ENCODE measurements at regions not wholly inside any gene's neighbourhood (a gene's known extent, or its start where the extent isn't known, plus 50 kb on each side); places are given as distances from the start of the nearest gene placed in this dataset.

GRCh38 chr12:98397323-98398105, 117.9 kb upstream of the TMPO start:
- intact Hi-C loops (cut with DNase I) = no loop called here
- DNase-seq (ENCODE audit: low spot score) = peak; percentile 89

GRCh38 chr12:98399532-98399931, 115.9 kb upstream of the TMPO start:
- intact Hi-C loops (cut with DNase I) = no loop called here
- DNase-seq (ENCODE audit: low spot score) = no peak

GRCh38 chr12:98401427-98401826, 114.0 kb upstream of the TMPO start:
- DNase-seq (ENCODE audit: low spot score) = no peak
- intact Hi-C loops (cut with DNase I) = no loop called here

- DNase-seq (ENCODE audit: low spot score) = no peak
- intact Hi-C loops (cut with DNase I) = no loop called here
These were observed 113.3 kb upstream of the TMPO start for GRCh38 chr12:98402091-98402490.

- no peak for DNase-seq (ENCODE audit: low spot score)
- intact Hi-C loops (cut with DNase I) = no loop called here
These were observed 112.7 kb upstream of the TMPO start for GRCh38 chr12:98402671-98403070.

GRCh38 chr12:98403385-98403784, 112.0 kb upstream of the TMPO start:
- intact Hi-C loops (cut with DNase I) = no loop called here
- DNase-seq (ENCODE audit: low spot score) = no peak

GRCh38 chr12:98403936-98404335, 111.5 kb upstream of the TMPO start:
- no peak for DNase-seq (ENCODE audit: low spot score)

GRCh38 chr12:98405805-98406366, 109.5 kb upstream of the TMPO start:
- DNase-seq (ENCODE audit: low spot score) = no peak
- intact Hi-C loops (cut with DNase I) = no loop called here

More at GRCh38 chr12:98403936-98404335, 111.5 kb upstream of the TMPO start:
- intact Hi-C loops (cut with DNase I) = no loop called here

GRCh38 chr12:98406378-98406777, 109.0 kb upstream of the TMPO start:
- DNase-seq (ENCODE audit: low spot score) = no peak
- intact Hi-C loops (cut with DNase I) = no loop called here

GRCh38 chr12:98408681-98409080, 106.7 kb upstream of the TMPO start:
- no peak for DNase-seq (ENCODE audit: low spot score)
- intact Hi-C loops (cut with DNase I) = no loop called here

GRCh38 chr12:98409548-98409947, 105.8 kb upstream of the TMPO start:
- intact Hi-C loops (cut with DNase I) = no loop called here

GRCh38 chr12:98410356-98410755, 105.0 kb upstream of the TMPO start:
- intact Hi-C loops (cut with DNase I) = no loop called here
- no peak for DNase-seq (ENCODE audit: low spot score)

More at GRCh38 chr12:98409548-98409947, 105.8 kb upstream of the TMPO start:
- DNase-seq (ENCODE audit: low spot score) = no peak

- intact Hi-C loops (cut with DNase I) = no loop called here
- DNase-seq (ENCODE audit: low spot score) = no peak
These were observed 98.5 kb upstream of the TMPO start for GRCh38 chr12:98416845-98417244.

GRCh38 chr12:98417266-98417665, 98.1 kb upstream of the TMPO start:
- DNase-seq (ENCODE audit: low spot score) = no peak
- intact Hi-C loops (cut with DNase I) = no loop called here

GRCh38 chr12:98418357-98419075, 96.9 kb upstream of the TMPO start:
- intact Hi-C loops (cut with DNase I) = no loop called here
- peak; percentile 88 for DNase-seq (ENCODE audit: low spot score)

- intact Hi-C loops (cut with DNase I) = no loop called here
- DNase-seq (ENCODE audit: low spot score) = no peak
These were observed 96.2 kb upstream of the TMPO start for GRCh38 chr12:98419081-98419794.

- intact Hi-C loops (cut with DNase I) = loop anchor here (5.0 kb wide), 1 partner anchor 67 kb away; no protein-coding TSS in a partner anchor
- DNase-seq (ENCODE audit: low spot score) = peak; percentile 73
These were observed 95.5 kb upstream of the TMPO start for GRCh38 chr12:98419795-98420404.

- DNase-seq (ENCODE audit: low spot score) = no peak
- intact Hi-C loops (cut with DNase I) = loop anchor here (5.0 kb wide), 1 partner anchor 67 kb away; no protein-coding TSS in a partner anchor
These were observed 94.9 kb upstream of the TMPO start for GRCh38 chr12:98420461-98420860.

GRCh38 chr12:98421316-98421715, 94.1 kb upstream of the TMPO start:
- intact Hi-C loops (cut with DNase I) = loop anchor here (5.0 kb wide), 1 partner anchor 66 kb away; no protein-coding TSS in a partner anchor
- DNase-seq (ENCODE audit: low spot score) = no peak
